T47D (cell line): ENCODE measurements at regions not wholly inside any gene's neighbourhood (a gene's known extent, or its start where the extent isn't known, plus 50 kb on each side); places are given as distances from the start of the nearest gene placed in this dataset.

ENCODE experiments used
- DNase-seq, 2 experiments: peaks; one replicate each; pipeline versions ENCODE4 v3.0.0 to v3.0.0-alpha.2; 2011 to 2012; ENCODE audit warnings: low read depth in 1 of 2, low spot score in 1 of 2
- JUND ChIP-seq: IDR thresholded peaks from 2 replicates; pipeline ENCODE4 v1.6.1; 2012; ENCODE audit warnings: low read depth
- in situ Hi-C: cut with HindIII; loops from 2 replicates; pipeline ENCODE4 v1.10.0; 2016; ENCODE audit warnings: low sequenced_read_pairs, low pct_unique_long_range_greater_than_20kb

DNA sequence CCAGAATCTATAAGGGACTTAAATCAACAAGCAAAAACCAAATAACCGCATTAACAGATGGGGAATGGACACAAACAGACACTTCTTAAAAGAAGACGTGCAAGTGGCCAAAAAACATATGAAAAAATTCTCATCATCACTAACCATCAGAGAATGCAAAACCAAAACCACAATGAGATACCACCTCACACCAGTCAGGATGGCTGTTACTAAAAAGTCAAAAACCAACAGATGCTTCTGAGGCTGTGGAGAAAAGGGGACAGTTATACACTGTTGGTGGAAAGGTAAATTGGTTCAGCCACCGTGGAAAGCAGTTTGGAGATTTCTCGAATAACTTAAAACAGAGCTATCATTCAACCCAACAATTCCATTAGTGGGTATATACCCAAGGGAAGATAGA is 124.9 kb upstream of the OLIG2 start:
- no peak for DNase-seq
- in situ Hi-C loops = no loop called here
- no peak for TF ChIP-seq JUND

DNA sequence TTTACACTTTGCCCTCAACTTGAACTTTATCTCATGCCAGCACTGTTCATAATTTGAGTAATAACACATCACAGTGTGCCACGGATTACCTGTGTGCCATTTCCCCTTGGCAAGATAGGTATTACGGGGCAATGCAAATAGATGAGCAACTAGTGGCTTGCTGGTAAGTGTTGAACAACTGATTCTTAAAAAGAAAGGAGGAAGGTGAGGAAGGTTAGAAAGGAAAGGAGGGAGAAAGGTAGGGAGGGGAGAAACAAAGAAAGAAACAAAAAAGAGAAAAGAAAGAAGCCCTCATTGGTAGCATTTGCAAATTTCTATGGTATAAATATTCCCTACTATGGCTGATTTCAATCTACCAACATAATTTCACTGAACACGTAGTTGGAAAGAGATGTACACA is 118.2 kb upstream of the OLIG2 start:
- in situ Hi-C loops = no loop called here
- DNase-seq = no peak
- no peak for TF ChIP-seq JUND

GRCh38 chr21:32908534-32908933 is 117.2 kb upstream of the OLIG2 start:
- no peak for TF ChIP-seq JUND
- in situ Hi-C loops = no loop called here
- no peak for DNase-seq

- in situ Hi-C loops = no loop called here
- TF ChIP-seq JUND = no peak
- no peak for DNase-seq
These were observed 116.3 kb upstream of the OLIG2 start for GRCh38 chr21:32909393-32909792.

GRCh38 chr21:32914424-32915039 is 111.2 kb upstream of the OLIG2 start:
- in situ Hi-C loops = no loop called here
- DNase-seq = no peak
- TF ChIP-seq JUND = no peak

GRCh38 chr21:32915099-32915498 is 110.6 kb upstream of the OLIG2 start:
- DNase-seq = no peak
- in situ Hi-C loops = no loop called here
- TF ChIP-seq JUND = no peak

- DNase-seq = no peak
- in situ Hi-C loops = no loop called here
- no peak for TF ChIP-seq JUND
These were observed 109.6 kb upstream of the OLIG2 start for GRCh38 chr21:32916088-32916487.

DNA sequence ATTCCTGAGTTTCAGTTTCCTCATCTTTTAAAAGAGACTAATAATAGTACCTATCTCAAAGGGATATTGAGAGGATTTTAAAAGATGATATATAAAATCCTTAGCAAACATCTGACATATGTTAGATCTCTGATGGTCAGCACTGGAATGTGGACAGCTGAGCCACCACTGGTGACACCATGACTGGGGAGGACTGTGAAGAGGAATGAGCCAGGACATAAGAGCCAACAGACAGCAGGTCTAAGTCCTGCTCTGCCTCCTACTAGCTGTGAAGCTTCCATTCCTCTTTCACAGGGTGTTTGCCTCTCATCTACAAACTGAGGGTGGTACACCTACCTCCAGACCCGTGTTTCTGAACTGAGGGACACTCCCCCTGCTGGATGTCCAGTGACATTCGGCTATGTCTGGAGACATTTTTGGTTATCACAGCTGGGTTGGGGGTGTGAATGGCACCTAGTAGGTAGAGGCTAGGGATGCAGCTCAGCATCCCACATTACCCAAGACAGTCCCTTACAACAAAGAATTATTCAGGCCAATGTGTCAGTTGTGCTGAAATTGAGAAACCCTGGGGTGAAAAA is 109.1 kb upstream of the OLIG2 start:
- no peak for TF ChIP-seq JUND
- DNase-seq = no peak
- in situ Hi-C loops = no loop called here

DNA sequence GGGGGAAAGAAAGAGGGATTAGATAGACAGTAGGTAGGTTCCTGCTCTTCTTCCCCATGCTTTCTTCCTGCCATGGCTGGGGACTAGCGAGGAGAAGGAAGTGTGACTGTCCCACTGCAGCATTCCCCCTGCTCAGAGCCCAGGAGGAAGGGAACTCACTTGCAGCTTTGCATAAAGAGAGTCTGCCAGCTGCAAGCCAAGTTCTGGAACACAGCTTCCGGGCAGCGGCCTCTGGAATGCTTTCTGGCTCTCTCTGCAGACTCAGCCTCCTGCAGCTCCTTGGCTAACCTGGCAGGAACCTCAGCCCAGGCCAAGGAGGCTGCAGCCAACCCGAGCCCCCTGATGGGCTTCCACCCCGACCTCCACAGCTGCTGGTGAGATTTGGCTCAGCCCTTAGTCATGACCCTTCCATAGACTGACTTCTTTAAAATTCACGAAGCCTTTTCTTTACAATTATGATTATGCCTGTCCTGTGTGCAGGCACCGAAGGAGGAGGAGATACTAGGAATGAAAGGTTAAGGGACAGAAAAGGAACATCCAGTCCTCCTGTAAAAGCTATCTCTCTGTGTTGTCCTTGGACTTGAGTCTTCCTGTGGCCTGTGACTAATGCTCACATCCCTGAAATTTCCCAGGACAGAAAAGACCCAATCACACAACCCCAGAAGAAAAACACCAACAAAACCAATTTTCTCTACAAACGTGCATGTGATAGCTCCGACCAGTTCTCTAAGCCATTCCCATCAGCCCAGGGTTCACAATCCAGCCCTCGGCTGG is 108.2 kb upstream of the OLIG2 start:
- peak in 1 of 2 experiments; percentile 9 for DNase-seq
- no peak for TF ChIP-seq JUND
- in situ Hi-C loops = no loop called here

- in situ Hi-C loops = no loop called here
- no peak for TF ChIP-seq JUND
- DNase-seq = no peak
These were observed 107.1 kb upstream of the OLIG2 start for GRCh38 chr21:32918478-32919120.

- in situ Hi-C loops = no loop called here
- no peak for TF ChIP-seq JUND
- DNase-seq = no peak
These were observed 105.3 kb upstream of the OLIG2 start for GRCh38 chr21:32920474-32920873.

GRCh38 chr21:32921632-32922230 is 104.0 kb upstream of the OLIG2 start:
- in situ Hi-C loops = no loop called here
- no peak for TF ChIP-seq JUND
- no peak for DNase-seq
